ENCODE measurements at regions not wholly inside any gene's neighbourhood (a gene's known extent, or its start where the extent isn't known, plus 50 kb on each side); places are given as distances from the start of the nearest gene placed in this dataset.

GRCh38 chr4:162522724-162523123, 358.9 kb upstream of the FSTL5 start:
- TF ChIP-seq CTCF (IDR thresholded peaks at IDR 0.05) (no peak), POLR2A (IDR thresholded peaks at IDR 0.05) (no peak)
